Fibroblast of pulmonary artery (primary cell): ENCODE measurements at regions not wholly inside any gene's neighbourhood (a gene's known extent, or its start where the extent isn't known, plus 50 kb on each side); places are given as distances from the start of the nearest gene placed in this dataset.
"Not testable (repeated sequence)": the region's sequence is repeated elsewhere in the genome, so short reads cannot be mapped to it uniquely, and the experiment has no call there.

ENCODE experiments used
- DNase-seq: peaks from one replicate; pipeline ENCODE4 v3.0.0-alpha.2; 2010; ENCODE audit warnings: low read depth
- H3K4me3 ChIP-seq: replicated peaks from 2 replicates; pipeline ENCODE4 v1.5.1; 2011; ENCODE audit warnings: low read depth, mild to moderate bottlenecking, control low read depth, low read length, moderate library complexity
- CTCF ChIP-seq: IDR thresholded peaks from 2 replicates; pipeline ENCODE4 v1.5.1; 2011; ENCODE audit warnings: mild to moderate bottlenecking, control low read depth, low read length, inconsistent platforms; ENCODE audit errors: missing control alignments

- H3K4me3 ChIP-seq, result no peak overlapping the region
- no peak for DNase-seq
- no peak for TF ChIP-seq CTCF
Observed at GRCh38 chr5:169393907-169394306, 93.0 kb upstream of the SLIT3 start.

- TF ChIP-seq CTCF, result no peak
- no peak for DNase-seq
- no peak overlapping the region for H3K4me3 ChIP-seq
Observed at GRCh38 chr5:169390265-169390664, 89.3 kb upstream of the SLIT3 start.

GRCh38 chr5:169389318-169389717 is 88.4 kb upstream of the SLIT3 start:
- DNase-seq, result no peak
- TF ChIP-seq CTCF, result no peak
- H3K4me3 ChIP-seq, result no peak overlapping the region

GRCh38 chr5:169385636-169386035 is 84.7 kb upstream of the SLIT3 start:
- no peak for TF ChIP-seq CTCF
- no peak overlapping the region for H3K4me3 ChIP-seq
- no peak for DNase-seq

- no peak for DNase-seq
- no peak for TF ChIP-seq CTCF
- H3K4me3 ChIP-seq, result no peak overlapping the region
Observed at GRCh38 chr5:169384661-169385060, 83.7 kb upstream of the SLIT3 start.

GRCh38 chr5:169374761-169375160 is 73.8 kb upstream of the SLIT3 start:
- no peak for TF ChIP-seq CTCF
- no peak for DNase-seq
- no peak overlapping the region for H3K4me3 ChIP-seq

GRCh38 chr5:169374111-169374510 is 73.2 kb upstream of the SLIT3 start:
- H3K4me3 ChIP-seq, result no peak overlapping the region
- TF ChIP-seq CTCF, result no peak
- no peak for DNase-seq

GRCh38 chr5:169371801-169372200 is 70.9 kb upstream of the SLIT3 start:
- not testable (repeated sequence) for DNase-seq

More at GRCh38 chr5:169371801-169372200, 70.9 kb upstream of the SLIT3 start:
- not testable (repeated sequence) for H3K4me3 ChIP-seq
